ENCODE measurements at regions not wholly inside any gene's neighbourhood (a gene's known extent, or its start where the extent isn't known, plus 50 kb on each side); places are given as distances from the start of the nearest gene placed in this dataset.

- H3K9me3 Mint-ChIP-seq = no peaks in the 10 kb centered on the region
- no peaks in the 10 kb centered on the region for H3K36me3 Mint-ChIP-seq
- ChIA-PET CTCF (interaction anchor here (1.0 kb wide), 1 partner anchor 65 kb away, joined by 4 read pairs; no protein-coding TSS in a partner anchor), POLR2A (no interaction called here)
- TF ChIP-seq ZNF423 (CRISPR knock-in tag; IDR thresholded peaks at IDR 0.05) = no peak
- no peak for TF ChIP-seq PREB (CRISPR knock-in tag; IDR thresholded peaks at IDR 0.05; ENCODE audit: borderline replicate concordance)
- no peak for TF ChIP-seq ELF4 (CRISPR knock-in tag; IDR thresholded peaks at IDR 0.05; ENCODE audit: low read depth)
- TF ChIP-seq EMX1 (CRISPR knock-in tag; IDR thresholded peaks at IDR 0.05) = no peak
- TF ChIP-seq NFATC4 (CRISPR knock-in tag; IDR thresholded peaks at IDR 0.05) = no peak
- TF ChIP-seq ZNF532 (CRISPR knock-in tag; IDR thresholded peaks at IDR 0.05; ENCODE audit: borderline replicate concordance) = no peak
- H3K27ac Mint-ChIP-seq = no peak overlapping the region
- no peak overlapping the region for H3K4me3 Mint-ChIP-seq
- H3K27me3 Mint-ChIP-seq (ENCODE audit: low read depth) = no peaks in the 10 kb centered on the region
- DNase-seq (ENCODE audit: low spot score) = no peak
- ATAC-seq = no peak
- peaks cover 3% of the 10 kb centered on the region; the same call in 1 of the 2 replicates for H3K4me1 Mint-ChIP-seq
Measured at GRCh38 chr15:48020166-48020565, 100.6 kb upstream of the SLC24A5 start.

GRCh38 chr15:48021336-48022086 lies 99.3 kb upstream of the SLC24A5 start:
- Mint-ChIP-seq H3K27me3 (ENCODE audit: low read depth) (no peaks in the 10 kb centered on the region), H3K4me1 (peaks cover 3% of the 10 kb centered on the region; the same call in 1 of the 2 replicates), H3K9me3 (no peaks in the 10 kb centered on the region), H3K36me3 (no peaks in the 10 kb centered on the region), H3K4me3 (no peak overlapping the region), H3K27ac (no peak overlapping the region)
- ATAC-seq = no peak
- ChIA-PET CTCF (no interaction called here), POLR2A (no interaction called here)
- no peak for DNase-seq (ENCODE audit: low spot score)
- TF ChIP-seq JAZF1 (CRISPR knock-in tag; IDR thresholded peaks at IDR 0.05) (no peak), CTCF (IDR thresholded peaks at IDR 0.05) (no peak), OVOL2 (CRISPR knock-in tag; IDR thresholded peaks at IDR 0.05; ENCODE audit: borderline replicate concordance) (no peak), ZNF423 (CRISPR knock-in tag; IDR thresholded peaks at IDR 0.05) (no peak), ATF3 (CRISPR knock-in tag; conservative IDR thresholded peaks at IDR 0.05) (no peak), HMGXB4 (CRISPR knock-in tag; IDR thresholded peaks at IDR 0.05) (no peak), TEAD4 (CRISPR knock-in tag; IDR thresholded peaks at IDR 0.05) (no peak)
